Mammary epithelial cell (primary cell): ENCODE measurements at regions not wholly inside any gene's neighbourhood (a gene's known extent, or its start where the extent isn't known, plus 50 kb on each side); places are given as distances from the start of the nearest gene placed in this dataset.

Experiments used
- EZH2 ChIP-seq: IDR thresholded peaks from 2 replicates; pipeline ENCODE4 v1.6.1; 2012; ENCODE audit warnings: low read length, inconsistent platforms, borderline replicate concordance
- TF ChIP-seq, protein P1 (sequence below), 2 donors: IDR thresholded peaks in 1 of 2; conservative IDR thresholded peaks in 1 of 2; 2 replicates each; pipeline ENCODE4 v1.5.1; 2011 to 2012; ENCODE audit warnings: inconsistent platforms in 2 of 2, low read length in 2 of 2, mild to moderate bottlenecking in 2 of 2, control low read depth in 1 of 2, low read depth in 1 of 2; ENCODE audit not compliant: insufficient read depth in 1 of 2; ENCODE audit errors: extremely low read depth in 1 of 2

DNA sequence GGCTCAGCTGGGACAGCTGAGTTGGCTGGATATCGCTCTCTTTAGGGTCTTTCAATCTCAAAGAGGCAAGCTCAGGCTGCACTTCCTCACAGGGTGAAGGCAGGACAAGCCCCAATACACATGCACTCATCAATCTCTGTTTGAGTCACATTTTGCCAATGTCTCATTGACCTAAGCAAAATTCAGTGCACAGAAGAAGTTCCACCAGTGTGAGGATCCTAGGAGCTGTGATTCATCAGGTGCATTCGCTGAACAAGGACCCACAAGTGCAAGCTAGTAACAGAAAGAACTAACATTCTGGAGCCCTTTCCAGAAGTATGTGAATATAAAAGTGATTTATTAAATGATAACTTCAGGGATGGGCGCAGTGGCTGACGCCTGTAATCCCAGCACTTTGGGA lies 477.2 kb downstream of the GPAM start:
- TF ChIP-seq, protein P1, sequence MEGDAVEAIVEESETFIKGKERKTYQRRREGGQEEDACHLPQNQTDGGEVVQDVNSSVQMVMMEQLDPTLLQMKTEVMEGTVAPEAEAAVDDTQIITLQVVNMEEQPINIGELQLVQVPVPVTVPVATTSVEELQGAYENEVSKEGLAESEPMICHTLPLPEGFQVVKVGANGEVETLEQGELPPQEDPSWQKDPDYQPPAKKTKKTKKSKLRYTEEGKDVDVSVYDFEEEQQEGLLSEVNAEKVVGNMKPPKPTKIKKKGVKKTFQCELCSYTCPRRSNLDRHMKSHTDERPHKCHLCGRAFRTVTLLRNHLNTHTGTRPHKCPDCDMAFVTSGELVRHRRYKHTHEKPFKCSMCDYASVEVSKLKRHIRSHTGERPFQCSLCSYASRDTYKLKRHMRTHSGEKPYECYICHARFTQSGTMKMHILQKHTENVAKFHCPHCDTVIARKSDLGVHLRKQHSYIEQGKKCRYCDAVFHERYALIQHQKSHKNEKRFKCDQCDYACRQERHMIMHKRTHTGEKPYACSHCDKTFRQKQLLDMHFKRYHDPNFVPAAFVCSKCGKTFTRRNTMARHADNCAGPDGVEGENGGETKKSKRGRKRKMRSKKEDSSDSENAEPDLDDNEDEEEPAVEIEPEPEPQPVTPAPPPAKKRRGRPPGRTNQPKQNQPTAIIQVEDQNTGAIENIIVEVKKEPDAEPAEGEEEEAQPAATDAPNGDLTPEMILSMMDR (conservative IDR thresholded peaks at IDR 0.05 in 1 of 2, IDR thresholded peaks at IDR 0.05 in 1 of 2; ENCODE audit: extremely low read depth in 1 of 2, insufficient read depth in 1 of 2, low read depth in 1 of 2, low read length in 2 of 2): no peak
- TF ChIP-seq EZH2: no peak
